ENCODE measurements at regions not wholly inside any gene's neighbourhood (a gene's known extent, or its start where the extent isn't known, plus 50 kb on each side); places are given as distances from the start of the nearest gene placed in this dataset.

DNA sequence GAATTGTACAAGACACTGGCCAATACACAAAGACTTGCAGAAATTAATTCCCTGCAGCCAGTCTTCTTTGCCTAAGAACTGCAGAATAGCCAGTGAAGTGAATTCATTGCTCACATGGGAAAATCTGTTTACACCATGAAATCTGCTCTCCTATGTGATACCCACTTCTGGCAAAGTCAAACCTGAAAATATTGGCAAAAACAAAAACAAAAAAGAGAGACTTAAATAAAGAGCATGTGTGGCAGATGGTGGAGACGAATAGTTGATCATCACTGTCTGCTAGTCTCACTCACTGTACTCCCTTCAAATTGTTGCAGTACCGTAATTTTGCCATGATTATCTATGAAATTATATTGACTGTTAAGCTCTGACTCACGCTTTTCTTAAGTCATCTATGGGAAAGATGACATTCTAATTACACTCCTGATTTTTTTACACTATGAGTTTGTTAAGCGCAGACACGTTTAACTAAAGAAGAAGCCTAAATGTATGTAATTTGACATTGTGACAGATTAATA, 406.8 kb downstream of the PCDH7 start:
- no peak for TF ChIP-seq MAFK (IDR thresholded peaks at IDR 0.05; ENCODE audit: partially characterized antibody)
- TF ChIP-seq, protein P1, sequence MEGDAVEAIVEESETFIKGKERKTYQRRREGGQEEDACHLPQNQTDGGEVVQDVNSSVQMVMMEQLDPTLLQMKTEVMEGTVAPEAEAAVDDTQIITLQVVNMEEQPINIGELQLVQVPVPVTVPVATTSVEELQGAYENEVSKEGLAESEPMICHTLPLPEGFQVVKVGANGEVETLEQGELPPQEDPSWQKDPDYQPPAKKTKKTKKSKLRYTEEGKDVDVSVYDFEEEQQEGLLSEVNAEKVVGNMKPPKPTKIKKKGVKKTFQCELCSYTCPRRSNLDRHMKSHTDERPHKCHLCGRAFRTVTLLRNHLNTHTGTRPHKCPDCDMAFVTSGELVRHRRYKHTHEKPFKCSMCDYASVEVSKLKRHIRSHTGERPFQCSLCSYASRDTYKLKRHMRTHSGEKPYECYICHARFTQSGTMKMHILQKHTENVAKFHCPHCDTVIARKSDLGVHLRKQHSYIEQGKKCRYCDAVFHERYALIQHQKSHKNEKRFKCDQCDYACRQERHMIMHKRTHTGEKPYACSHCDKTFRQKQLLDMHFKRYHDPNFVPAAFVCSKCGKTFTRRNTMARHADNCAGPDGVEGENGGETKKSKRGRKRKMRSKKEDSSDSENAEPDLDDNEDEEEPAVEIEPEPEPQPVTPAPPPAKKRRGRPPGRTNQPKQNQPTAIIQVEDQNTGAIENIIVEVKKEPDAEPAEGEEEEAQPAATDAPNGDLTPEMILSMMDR (IDR thresholded peaks at IDR 0.05): no peak
- TF ChIP-seq POLR2A (IDR thresholded peaks at IDR 0.05; ENCODE audit: low read length): no peak
- TF ChIP-seq, protein P2, sequence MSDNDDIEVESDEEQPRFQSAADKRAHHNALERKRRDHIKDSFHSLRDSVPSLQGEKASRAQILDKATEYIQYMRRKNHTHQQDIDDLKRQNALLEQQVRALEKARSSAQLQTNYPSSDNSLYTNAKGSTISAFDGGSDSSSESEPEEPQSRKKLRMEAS (IDR thresholded peaks at IDR 0.05): no peak
- no peak for TF ChIP-seq RNF2 (IDR thresholded peaks at IDR 0.05; ENCODE audit: borderline replicate concordance, low read depth)
- TF ChIP-seq EHF (CRISPR knock-in tag; IDR thresholded peaks at IDR 0.05): no peak
- TF ChIP-seq EP300 (IDR thresholded peaks at IDR 0.05): no peak
